ENCODE measurements at regions not wholly inside any gene's neighbourhood (a gene's known extent, or its start where the extent isn't known, plus 50 kb on each side); places are given as distances from the start of the nearest gene placed in this dataset.

- DNase-seq = no peak
These were observed 73.6 kb upstream of the ELOVL6 start for GRCh38 chr4:110271986-110272385.

- DNase-seq = peak; percentile 4
These were observed 72.2 kb upstream of the ELOVL6 start for GRCh38 chr4:110270492-110271197.

GRCh38 chr4:110268790-110269189, 70.4 kb upstream of the ELOVL6 start:
- no peak for DNase-seq

- DNase-seq = no peak
These were observed 69.9 kb upstream of the ELOVL6 start for GRCh38 chr4:110268352-110268751.

- DNase-seq = no peak
These were observed 67.7 kb upstream of the ELOVL6 start for GRCh38 chr4:110266136-110266535.

- DNase-seq = no peak
These were observed 66.6 kb upstream of the ELOVL6 start for GRCh38 chr4:110265001-110265400.

- DNase-seq = no peak
These were observed 61.9 kb upstream of the ELOVL6 start for GRCh38 chr4:110260299-110260698.

GRCh38 chr4:110250023-110250387, 51.6 kb upstream of the ELOVL6 start:
- peak; percentile 75 for DNase-seq

- no peak for DNase-seq
These were observed 50.4 kb upstream of the ELOVL6 start for GRCh38 chr4:110248831-110249253.

Data from kidney glomerular epithelial cell (primary cell).